HCT116 (cell line): ENCODE measurements at regions not wholly inside any gene's neighbourhood (a gene's known extent, or its start where the extent isn't known, plus 50 kb on each side); places are given as distances from the start of the nearest gene placed in this dataset.

Experiments used
- EZH2 ChIP-seq: fragments of 200-600 bp; sonication (generic); IDR thresholded peaks from 2 replicates; pipeline ENCODE4 v1.6.1; 2017; ENCODE audit warnings: antibody characterized with exemption, mixed run types
- POLR2A ChIP-seq: IDR thresholded peaks from 2 replicates; pipeline ENCODE4 v1.7.0; 2011; ENCODE audit warnings: borderline replicate concordance; ENCODE audit not compliant: insufficient read depth, insufficient read length; ENCODE audit errors: extremely low read depth
- POLR2AphosphoS5 ChIP-seq: IDR thresholded peaks from 2 replicates; pipeline ENCODE4 v1.6.1; 2011; ENCODE audit warnings: mild to moderate bottlenecking, low read depth, low read length, moderate library complexity
- SIN3A ChIP-seq: IDR thresholded peaks from 2 replicates; pipeline ENCODE4 v1.6.1; 2012; ENCODE audit warnings: low read depth
- SP1 ChIP-seq: IDR thresholded peaks from 2 replicates; pipeline ENCODE4 v1.6.1; 2012; ENCODE audit warnings: low read depth
- SRF ChIP-seq: IDR thresholded peaks from 2 replicates; pipeline ENCODE4 v1.6.1; 2012; ENCODE audit warnings: low read depth
- ZNF274 ChIP-seq: fragments of 200-500 bp; sonication (Bioruptor generic); IDR thresholded peaks from 2 replicates; pipeline ENCODE4 v1.6.1; 2014; ENCODE audit warnings: mild to moderate bottlenecking, low read depth, low read length, inconsistent platforms
- TF ChIP-seq, protein P1 (sequence below), 3 experiments: fragments of 200-600 bp in 1 of 3; sonication (generic) in 1 of 3; IDR thresholded peaks in 2 of 3; conservative IDR thresholded peaks in 1 of 3; 2 replicates each; pipeline ENCODE4 v1.5.1; 2012 to 2017; ENCODE audit warnings: low read depth in 2 of 3, low read length in 2 of 3, antibody characterized with exemption in 1 of 3, borderline replicate concordance in 1 of 3, control low read depth in 1 of 3, mild to moderate bottlenecking in 1 of 3, mixed read lengths in 1 of 3, mixed run types in 1 of 3, moderate library complexity in 1 of 3; ENCODE audit not compliant: insufficient read depth in 1 of 3
- TF ChIP-seq, protein P2 (sequence below): IDR thresholded peaks from 2 replicates; pipeline ENCODE4 v1.6.1; 2012
- TF ChIP-seq, protein P3 (sequence below): IDR thresholded peaks from 2 replicates; pipeline ENCODE4 v1.6.1; 2011; ENCODE audit warnings: mild to moderate bottlenecking, low read length, moderate library complexity; ENCODE audit not compliant: insufficient replicate concordance; ENCODE audit errors: extremely low read depth

DNA sequence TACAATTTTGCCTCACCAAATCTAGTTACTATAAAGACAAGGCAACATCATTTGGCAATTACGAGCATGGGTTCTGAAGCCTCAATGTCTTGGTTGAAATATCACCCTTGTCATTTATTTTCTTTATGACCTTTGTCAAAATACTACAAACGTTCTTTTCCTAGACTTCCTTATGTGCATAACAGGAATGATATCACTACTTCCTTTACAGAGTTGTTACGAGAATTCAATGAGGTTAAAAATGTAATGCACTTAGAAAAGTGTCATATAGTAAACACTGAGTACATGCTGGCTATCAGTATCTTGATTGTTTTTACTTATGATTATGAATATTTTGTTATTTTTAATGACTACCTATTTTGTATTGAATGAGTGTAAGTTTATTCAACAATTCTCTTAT is 640.9 kb upstream of the CCNG1 start:
- TF ChIP-seq POLR2AphosphoS5: no peak
- TF ChIP-seq SIN3A: no peak
- no peak for TF ChIP-seq POLR2A
- TF ChIP-seq, protein P1, sequence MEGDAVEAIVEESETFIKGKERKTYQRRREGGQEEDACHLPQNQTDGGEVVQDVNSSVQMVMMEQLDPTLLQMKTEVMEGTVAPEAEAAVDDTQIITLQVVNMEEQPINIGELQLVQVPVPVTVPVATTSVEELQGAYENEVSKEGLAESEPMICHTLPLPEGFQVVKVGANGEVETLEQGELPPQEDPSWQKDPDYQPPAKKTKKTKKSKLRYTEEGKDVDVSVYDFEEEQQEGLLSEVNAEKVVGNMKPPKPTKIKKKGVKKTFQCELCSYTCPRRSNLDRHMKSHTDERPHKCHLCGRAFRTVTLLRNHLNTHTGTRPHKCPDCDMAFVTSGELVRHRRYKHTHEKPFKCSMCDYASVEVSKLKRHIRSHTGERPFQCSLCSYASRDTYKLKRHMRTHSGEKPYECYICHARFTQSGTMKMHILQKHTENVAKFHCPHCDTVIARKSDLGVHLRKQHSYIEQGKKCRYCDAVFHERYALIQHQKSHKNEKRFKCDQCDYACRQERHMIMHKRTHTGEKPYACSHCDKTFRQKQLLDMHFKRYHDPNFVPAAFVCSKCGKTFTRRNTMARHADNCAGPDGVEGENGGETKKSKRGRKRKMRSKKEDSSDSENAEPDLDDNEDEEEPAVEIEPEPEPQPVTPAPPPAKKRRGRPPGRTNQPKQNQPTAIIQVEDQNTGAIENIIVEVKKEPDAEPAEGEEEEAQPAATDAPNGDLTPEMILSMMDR (IDR thresholded peaks at IDR 0.05 in 2 of 3, conservative IDR thresholded peaks at IDR 0.05 in 1 of 3; ENCODE audit: borderline replicate concordance in 1 of 3, insufficient read depth in 1 of 3, low read depth in 2 of 3, low read length in 2 of 3): no peak
- TF ChIP-seq, protein P2, sequence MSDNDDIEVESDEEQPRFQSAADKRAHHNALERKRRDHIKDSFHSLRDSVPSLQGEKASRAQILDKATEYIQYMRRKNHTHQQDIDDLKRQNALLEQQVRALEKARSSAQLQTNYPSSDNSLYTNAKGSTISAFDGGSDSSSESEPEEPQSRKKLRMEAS: no peak
- TF ChIP-seq SRF: no peak
- no peak for TF ChIP-seq EZH2
- no peak for TF ChIP-seq SP1
- no peak for TF ChIP-seq ZNF274
- TF ChIP-seq, protein P3, sequence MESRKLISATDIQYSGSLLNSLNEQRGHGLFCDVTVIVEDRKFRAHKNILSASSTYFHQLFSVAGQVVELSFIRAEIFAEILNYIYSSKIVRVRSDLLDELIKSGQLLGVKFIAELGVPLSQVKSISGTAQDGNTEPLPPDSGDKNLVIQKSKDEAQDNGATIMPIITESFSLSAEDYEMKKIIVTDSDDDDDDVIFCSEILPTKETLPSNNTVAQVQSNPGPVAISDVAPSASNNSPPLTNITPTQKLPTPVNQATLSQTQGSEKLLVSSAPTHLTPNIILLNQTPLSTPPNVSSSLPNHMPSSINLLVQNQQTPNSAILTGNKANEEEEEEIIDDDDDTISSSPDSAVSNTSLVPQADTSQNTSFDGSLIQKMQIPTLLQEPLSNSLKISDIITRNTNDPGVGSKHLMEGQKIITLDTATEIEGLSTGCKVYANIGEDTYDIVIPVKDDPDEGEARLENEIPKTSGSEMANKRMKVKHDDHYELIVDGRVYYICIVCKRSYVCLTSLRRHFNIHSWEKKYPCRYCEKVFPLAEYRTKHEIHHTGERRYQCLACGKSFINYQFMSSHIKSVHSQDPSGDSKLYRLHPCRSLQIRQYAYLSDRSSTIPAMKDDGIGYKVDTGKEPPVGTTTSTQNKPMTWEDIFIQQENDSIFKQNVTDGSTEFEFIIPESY: no peak
